ENCODE measurements at regions not wholly inside any gene's neighbourhood (a gene's known extent, or its start where the extent isn't known, plus 50 kb on each side); places are given as distances from the start of the nearest gene placed in this dataset.

DNA sequence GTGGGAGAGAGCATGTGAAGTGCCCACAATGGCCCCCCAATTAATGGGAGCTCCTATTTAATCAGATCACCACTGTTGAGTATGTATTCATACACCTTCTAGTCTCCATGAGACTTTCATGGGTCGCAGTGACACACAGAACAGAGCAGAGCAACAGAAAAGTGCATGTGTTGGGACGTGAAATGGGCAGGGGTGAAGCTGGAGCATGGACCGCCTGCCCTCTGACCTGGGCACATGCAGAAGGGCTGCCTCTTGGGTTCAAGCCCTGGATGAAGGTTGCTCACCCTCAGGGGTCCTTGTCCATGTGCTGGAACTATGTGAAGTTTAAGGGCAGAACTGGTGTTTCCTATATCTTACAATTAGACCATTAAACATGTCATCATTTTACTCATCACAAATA lies 106.0 kb upstream of the PHACTR3 start:
- no peak for DNase-seq
- intact Hi-C loops (cut with DNase I; ENCODE audit: low total_unique reads) (no loop called here), in situ Hi-C loops (cut with MboI; ENCODE audit: low pct_ligation_motif_present in 1 of 4, low pct_unique_long_range_greater_than_20kb in 1 of 4, low sequenced_read_pairs in 3 of 4) (no loop called here)
- no peaks in the 10 kb centered on the region for H3K36me3 ChIP-seq
- H3K27ac ChIP-seq: no peak overlapping the region
- no peaks in the 10 kb centered on the region for H3K9me3 ChIP-seq
- no peaks in the 10 kb centered on the region for H3K4me1 ChIP-seq
- TF ChIP-seq, protein P1, sequence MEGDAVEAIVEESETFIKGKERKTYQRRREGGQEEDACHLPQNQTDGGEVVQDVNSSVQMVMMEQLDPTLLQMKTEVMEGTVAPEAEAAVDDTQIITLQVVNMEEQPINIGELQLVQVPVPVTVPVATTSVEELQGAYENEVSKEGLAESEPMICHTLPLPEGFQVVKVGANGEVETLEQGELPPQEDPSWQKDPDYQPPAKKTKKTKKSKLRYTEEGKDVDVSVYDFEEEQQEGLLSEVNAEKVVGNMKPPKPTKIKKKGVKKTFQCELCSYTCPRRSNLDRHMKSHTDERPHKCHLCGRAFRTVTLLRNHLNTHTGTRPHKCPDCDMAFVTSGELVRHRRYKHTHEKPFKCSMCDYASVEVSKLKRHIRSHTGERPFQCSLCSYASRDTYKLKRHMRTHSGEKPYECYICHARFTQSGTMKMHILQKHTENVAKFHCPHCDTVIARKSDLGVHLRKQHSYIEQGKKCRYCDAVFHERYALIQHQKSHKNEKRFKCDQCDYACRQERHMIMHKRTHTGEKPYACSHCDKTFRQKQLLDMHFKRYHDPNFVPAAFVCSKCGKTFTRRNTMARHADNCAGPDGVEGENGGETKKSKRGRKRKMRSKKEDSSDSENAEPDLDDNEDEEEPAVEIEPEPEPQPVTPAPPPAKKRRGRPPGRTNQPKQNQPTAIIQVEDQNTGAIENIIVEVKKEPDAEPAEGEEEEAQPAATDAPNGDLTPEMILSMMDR (IDR thresholded peaks at IDR 0.05): no peak
- TF ChIP-seq EP300 (IDR thresholded peaks at IDR 0.05; ENCODE audit: low read depth) (no peak), POLR2A (IDR thresholded peaks at IDR 0.05) (no peak), POLR2AphosphoS5 (IDR thresholded peaks at IDR 0.05) (no peak)
- 73% methylated on average over 3 of the region's 3 CpGs; no CpG with 5 or more reads in 1 of the 2 donors for WGBS, 2 donors (ENCODE audit: low coverage in 1 of 2)
- H3K27me3 ChIP-seq: peaks cover 41% of the 10 kb centered on the region
- no peak overlapping the region for H3K4me3 ChIP-seq

DNA sequence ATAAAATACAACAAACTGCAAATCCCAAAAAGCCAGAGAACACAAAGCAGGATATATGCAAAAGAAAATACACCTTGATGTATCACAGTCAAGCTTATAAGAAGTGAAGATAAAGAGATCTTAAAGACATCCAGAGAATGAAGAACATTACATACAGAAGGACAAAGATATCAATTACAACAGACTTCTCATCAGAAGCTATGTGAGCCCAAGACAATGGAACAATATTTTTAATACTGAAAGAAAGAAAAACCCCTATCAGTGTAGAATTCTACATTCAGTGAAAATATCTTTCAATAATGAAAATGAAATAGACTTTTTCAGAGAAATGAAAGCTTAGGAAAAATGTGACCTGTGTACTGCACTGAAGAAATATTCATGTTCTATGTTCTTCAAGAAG lies 104.5 kb upstream of the PHACTR3 start:
- in situ Hi-C loops (cut with MboI; ENCODE audit: low pct_ligation_motif_present in 1 of 4, low pct_unique_long_range_greater_than_20kb in 1 of 4, low sequenced_read_pairs in 3 of 4): no loop called here
- peaks cover 32% of the 10 kb centered on the region for H3K27me3 ChIP-seq
- H3K4me3 ChIP-seq: no peak overlapping the region
- TF ChIP-seq POLR2AphosphoS5 (IDR thresholded peaks at IDR 0.05): no peak
- TF ChIP-seq EP300 (IDR thresholded peaks at IDR 0.05; ENCODE audit: low read depth): no peak
- TF ChIP-seq POLR2A (IDR thresholded peaks at IDR 0.05): no peak
- TF ChIP-seq, protein P1 (IDR thresholded peaks at IDR 0.05): no peak
- no peak for DNase-seq
- no peaks in the 10 kb centered on the region for H3K9me3 ChIP-seq
- intact Hi-C loops (cut with DNase I; ENCODE audit: low total_unique reads): no loop called here
- H3K36me3 ChIP-seq: no peaks in the 10 kb centered on the region
- no peak overlapping the region for H3K27ac ChIP-seq
- H3K4me1 ChIP-seq: no peaks in the 10 kb centered on the region

DNA sequence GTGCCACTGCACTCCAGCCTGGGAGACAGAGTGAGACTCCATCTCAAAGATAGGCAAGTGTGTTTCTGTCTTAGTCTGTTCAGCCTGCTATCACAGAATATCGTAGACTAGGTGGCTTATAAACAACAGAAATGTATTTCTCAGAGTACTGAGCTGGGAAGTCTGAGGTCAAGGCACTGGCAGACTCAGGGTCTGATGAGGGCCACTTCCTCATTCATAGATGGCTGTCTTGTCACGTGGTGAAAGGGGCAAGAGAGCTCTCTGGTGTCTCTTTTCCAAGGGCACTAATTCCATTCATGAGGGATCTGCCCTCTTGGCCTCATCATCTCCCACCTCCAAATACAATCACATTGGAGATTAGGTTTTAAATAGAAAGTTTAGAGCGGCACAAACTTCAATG lies 95.6 kb upstream of the PHACTR3 start:
- Histone ChIP-seq H3K36me3 (no peaks in the 10 kb centered on the region), H3K27ac (no peak overlapping the region), H3K4me1 (no peaks in the 10 kb centered on the region), H3K4me3 (no peak overlapping the region), H3K27me3 (peaks cover 13% of the 10 kb centered on the region), H3K9me3 (no peaks in the 10 kb centered on the region)
- TF ChIP-seq POLR2AphosphoS5 (IDR thresholded peaks at IDR 0.05) (no peak), EP300 (IDR thresholded peaks at IDR 0.05; ENCODE audit: low read depth) (no peak), POLR2A (IDR thresholded peaks at IDR 0.05) (no peak)
- TF ChIP-seq, protein P1 (IDR thresholded peaks at IDR 0.05): no peak
- WGBS, 2 donors (ENCODE audit: low coverage in 1 of 2): 70% methylated on average over 3 of the region's 3 CpGs; no CpG with 5 or more reads in 1 of the 2 donors
- intact Hi-C loops (cut with DNase I; ENCODE audit: low total_unique reads) (no loop called here), in situ Hi-C loops (cut with MboI; ENCODE audit: low pct_ligation_motif_present in 1 of 4, low pct_unique_long_range_greater_than_20kb in 1 of 4, low sequenced_read_pairs in 3 of 4) (no loop called here)
- DNase-seq: no peak

DNA sequence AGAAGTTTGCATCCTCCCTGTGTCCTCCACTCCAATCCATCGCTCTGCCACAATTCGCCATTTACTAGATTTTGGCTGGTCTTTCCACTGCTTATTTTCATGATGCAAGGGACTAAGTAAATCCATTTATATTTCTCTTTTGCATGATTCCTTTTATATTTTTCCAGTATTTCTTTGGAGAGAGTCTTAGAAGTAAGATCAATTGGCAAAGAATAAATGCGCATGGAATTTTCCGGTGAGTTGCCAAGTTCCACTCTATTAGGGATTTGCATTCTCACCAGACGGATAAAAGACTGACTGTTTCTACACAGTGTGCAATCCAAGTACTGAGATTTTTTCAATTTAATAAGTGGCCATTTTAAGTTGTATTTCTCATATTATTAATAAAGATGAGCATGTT lies 91.7 kb upstream of the PHACTR3 start:
- H3K27ac ChIP-seq: no peak overlapping the region
- 82 to 84% methylated on average over 5 of the region's 5 CpGs for WGBS, 2 donors (ENCODE audit: low coverage in 1 of 2)
- no peak overlapping the region for H3K4me3 ChIP-seq
- intact Hi-C loops (cut with DNase I; ENCODE audit: low total_unique reads): no loop called here
- no peaks in the 10 kb centered on the region for H3K36me3 ChIP-seq
- no peaks in the 10 kb centered on the region for H3K9me3 ChIP-seq
- DNase-seq: no peak
- in situ Hi-C loops (cut with MboI; ENCODE audit: low pct_ligation_motif_present in 1 of 4, low pct_unique_long_range_greater_than_20kb in 1 of 4, low sequenced_read_pairs in 3 of 4): no loop called here
- H3K4me1 ChIP-seq: no peaks in the 10 kb centered on the region
- peaks cover 43% of the 10 kb centered on the region for H3K27me3 ChIP-seq
- no peak for TF ChIP-seq EP300 (IDR thresholded peaks at IDR 0.05; ENCODE audit: low read depth)
- TF ChIP-seq, protein P1 (IDR thresholded peaks at IDR 0.05): no peak
- no peak for TF ChIP-seq POLR2AphosphoS5 (IDR thresholded peaks at IDR 0.05)
- TF ChIP-seq POLR2A (IDR thresholded peaks at IDR 0.05): no peak

Measured in transverse colon (tissue), 4 donors.